IMR-90 (cell line): ENCODE measurements at regions not wholly inside any gene's neighbourhood (a gene's known extent, or its start where the extent isn't known, plus 50 kb on each side); places are given as distances from the start of the nearest gene placed in this dataset.

Source experiments
- ATAC-seq: fragments of 200-7000 bp; cut with Tn5 transposase; 2 replicates; pipeline ENCODE4 v1.9.1; 2020; ENCODE audit warnings: low read depth, mild to moderate bottlenecking, moderate library complexity
- BruUV-seq: library from RNA; stranded (reverse); fragments of 400-500 nt; replicated peaks from 2 replicates; lab custom pipeline; 2021; lab: Mats Ljungman, UMichigan
- CTCF ChIA-PET: fragments of 300-600 bp; formaldehyde crosslinking; extraction: SDS; loops from one replicate; lab custom pipeline; 2021; ENCODE audit warnings: antibody characterized with exemption; lab: Yijun Ruan, JAX
- POLR2A ChIA-PET: fragments of 300-600 bp; sonication (Branson Sonifier 250); formaldehyde crosslinking; loops from one replicate; lab custom pipeline; 2022; ENCODE audit warnings: antibody characterized with exemption; ENCODE audit not compliant: unreplicated experiment; lab: Charles Lee
- DNase-seq: peaks from one replicate; pipeline ENCODE4 v3.0.0; 2013
- H2AFZ ChIP-seq: replicated peaks from 2 replicates; pipeline ENCODE3; 2013; ENCODE audit warnings: low read length, mild to moderate bottlenecking; ENCODE audit not compliant: poor library complexity
- H2AK5ac ChIP-seq: 2 replicates; pipeline ENCODE4 v1.6.1; 2013; ENCODE audit warnings: low read depth, low read length, inconsistent platforms
- H2AK9ac ChIP-seq: replicated peaks from 2 replicates; pipeline ENCODE3; 2013; ENCODE audit warnings: mild to moderate bottlenecking, low read depth, low read length, moderate library complexity; ENCODE audit not compliant: poor library complexity
- H2BK120ac ChIP-seq: 2 replicates; pipeline ENCODE4 v1.6.1; 2013; ENCODE audit warnings: low read depth, low read length, inconsistent platforms
- H2BK15ac ChIP-seq: 3 replicates; pipeline ENCODE4 v1.6.1; 2013; ENCODE audit warnings: low read depth, low read length, inconsistent platforms
- H2BK20ac ChIP-seq: 2 replicates; pipeline ENCODE4 v1.6.1; 2013; ENCODE audit warnings: low read depth, mild to moderate bottlenecking, inconsistent platforms, low read length, moderate library complexity
- H2BK5ac ChIP-seq: 2 replicates; pipeline ENCODE4 v1.6.1; 2013; ENCODE audit warnings: mild to moderate bottlenecking, low read depth, low read length, inconsistent platforms; ENCODE audit not compliant: poor library complexity, severe bottlenecking
- H3K14ac ChIP-seq: replicated peaks from 2 replicates; pipeline ENCODE4 v1.6.1; 2013; ENCODE audit warnings: low read depth, low read length, inconsistent platforms
- H3K18ac ChIP-seq: 2 replicates; pipeline ENCODE4 v1.6.1; 2013; ENCODE audit warnings: low read depth, low read length, control low read depth
- H3K23ac ChIP-seq: 2 replicates; pipeline ENCODE4 v1.6.1; 2013; ENCODE audit warnings: low read depth, low read length, inconsistent platforms
- H3K27ac ChIP-seq: 2 replicates; pipeline ENCODE4 v1.5.1; 2013; ENCODE audit warnings: mild to moderate bottlenecking, control low read depth, low read length; ENCODE audit not compliant: insufficient read depth
- H3K27me3 ChIP-seq: 2 replicates; pipeline ENCODE4 v1.6.1; 2013; ENCODE audit warnings: low read length; ENCODE audit not compliant: control insufficient read depth, insufficient read depth
- H3K36me3 ChIP-seq: 2 replicates; pipeline ENCODE4 v1.6.1; 2013; ENCODE audit warnings: low read length, mixed read lengths; ENCODE audit not compliant: control insufficient read depth, insufficient read depth
- H3K4ac ChIP-seq: 2 replicates; pipeline ENCODE4 v1.6.1; 2013; ENCODE audit warnings: low read depth, low read length, inconsistent platforms
- H3K4me1 ChIP-seq: 2 replicates; pipeline ENCODE4 v1.6.1; 2013; ENCODE audit warnings: low read length, mixed read lengths; ENCODE audit not compliant: control insufficient read depth, insufficient read depth
- H3K4me2 ChIP-seq: 2 replicates; pipeline ENCODE4 v1.6.1; 2013; ENCODE audit warnings: low read depth, mild to moderate bottlenecking, control low read depth, low read length, moderate library complexity
- H3K4me3 ChIP-seq: 2 replicates; pipeline ENCODE4 v1.5.1; 2013; ENCODE audit warnings: low read depth, mild to moderate bottlenecking, control low read depth, low read length, moderate library complexity; ENCODE audit not compliant: insufficient read depth
- H3K56ac ChIP-seq: 2 replicates; pipeline ENCODE4 v1.6.1; 2013; ENCODE audit warnings: low read length, inconsistent platforms; ENCODE audit not compliant: insufficient read depth; ENCODE audit errors: extremely low read depth
- H3K79me1 ChIP-seq, 2 experiments: 2 replicates each; pipeline ENCODE4 v1.6.1; 2013; ENCODE audit warnings: low read length in 2 of 2, inconsistent platforms in 1 of 2, low read depth in 1 of 2
- H3K9ac ChIP-seq: 2 replicates; pipeline ENCODE4 v1.6.1; 2013; ENCODE audit warnings: low read depth, low read length, control low read depth
- H3K9me1 ChIP-seq: 2 replicates; pipeline ENCODE4 v1.6.1; 2013; ENCODE audit warnings: low read length, inconsistent platforms; ENCODE audit not compliant: insufficient read depth
- H3K9me3 ChIP-seq: 2 replicates; pipeline ENCODE4 v1.6.1; 2013; ENCODE audit warnings: low read length; ENCODE audit not compliant: control insufficient read depth, insufficient read depth
- H4K20me1 ChIP-seq: 2 replicates; pipeline ENCODE4 v1.6.1; 2013; ENCODE audit warnings: low read length, inconsistent platforms; ENCODE audit not compliant: insufficient read depth
- H4K5ac ChIP-seq: 2 replicates; pipeline ENCODE4 v1.6.1; 2013; ENCODE audit warnings: mild to moderate bottlenecking, low read depth, low read length, control low read depth
- H4K8ac ChIP-seq, 2 experiments: 2 replicates each; pipeline ENCODE4 v1.6.1; 2013; ENCODE audit warnings: low read depth in 2 of 2, low read length in 2 of 2, control low read depth in 1 of 2, inconsistent platforms in 1 of 2
- H4K91ac ChIP-seq: 2 replicates; pipeline ENCODE4 v1.6.1; 2013; ENCODE audit warnings: low read depth, low read length, inconsistent platforms; ENCODE audit not compliant: insufficient read depth
- BHLHE40 ChIP-seq: fragments of 150-350 bp; IDR thresholded peaks from 2 replicates; pipeline ENCODE4 v1.6.1; 2016; ENCODE audit warnings: mild to moderate bottlenecking, low read depth, low read length
- CEBPB ChIP-seq: IDR thresholded peaks from 2 replicates; pipeline ENCODE4 v1.6.1; 2012; ENCODE audit warnings: low read depth, low read length, improper control_type of control experiment
- CHD1 ChIP-seq: IDR thresholded peaks from 2 replicates; pipeline ENCODE4 v1.6.1; 2012; ENCODE audit warnings: low read depth, low read length, improper control_type of control experiment
- CTCF ChIP-seq: conservative IDR thresholded peaks from 2 replicates; pipeline ENCODE4 v1.5.1; 2012; ENCODE audit warnings: mild to moderate bottlenecking, low read depth, low read length, improper control_type of control experiment
- ELK1 ChIP-seq: fragments of 150-350 bp; IDR thresholded peaks from 2 replicates; pipeline ENCODE4 v1.6.1; 2016; ENCODE audit warnings: low read depth, mild to moderate bottlenecking, low read length, moderate library complexity, borderline replicate concordance
- FOS ChIP-seq: fragments of 150-350 bp; IDR thresholded peaks from 2 replicates; pipeline ENCODE4 v1.6.1; 2016; ENCODE audit warnings: low read depth, low read length
- MAFK ChIP-seq: IDR thresholded peaks from 2 replicates; pipeline ENCODE4 v1.6.1; 2012; ENCODE audit warnings: low read depth, low read length, improper control_type of control experiment
- MAZ ChIP-seq: IDR thresholded peaks from 2 replicates; pipeline ENCODE4 v1.6.1; 2012; ENCODE audit warnings: low read depth, mild to moderate bottlenecking, low read length, improper control_type of control experiment, moderate library complexity, borderline replicate concordance
- MXI1 ChIP-seq: IDR thresholded peaks from 2 replicates; pipeline ENCODE4 v1.6.1; 2012; ENCODE audit warnings: low read depth, mild to moderate bottlenecking, low read length, moderate library complexity, borderline replicate concordance
- NFE2L2 ChIP-seq: fragments of 150-350 bp; IDR thresholded peaks from 2 replicates; pipeline ENCODE4 v1.6.1; 2016; ENCODE audit warnings: low read depth, mild to moderate bottlenecking, low read length
- POLR2A ChIP-seq: IDR thresholded peaks from 2 replicates; pipeline ENCODE4 v1.6.1; 2012; ENCODE audit warnings: mild to moderate bottlenecking, low read depth, low read length
- RAD21 ChIP-seq: IDR thresholded peaks from 2 replicates; pipeline ENCODE4 v1.6.1; 2012; ENCODE audit warnings: low read length, improper control_type of control experiment
- RCOR1 ChIP-seq: IDR thresholded peaks from 2 replicates; pipeline ENCODE4 v1.6.1; 2012; ENCODE audit warnings: mild to moderate bottlenecking, low read length, improper control_type of control experiment; ENCODE audit not compliant: insufficient replicate concordance
- RFX5 ChIP-seq: IDR thresholded peaks from 2 replicates; pipeline ENCODE4 v1.8.0; 2012; ENCODE audit warnings: low read depth, mild to moderate bottlenecking, low read length, moderate library complexity
- SMC3 ChIP-seq: fragments of 150-350 bp; IDR thresholded peaks from 2 replicates; pipeline ENCODE4 v1.6.1; 2016; ENCODE audit warnings: low read depth, mild to moderate bottlenecking, antibody characterized with exemption, low read length, moderate library complexity
- USF2 ChIP-seq: fragments of 150-350 bp; IDR thresholded peaks from 2 replicates; pipeline ENCODE4 v1.6.1; 2017; ENCODE audit warnings: mild to moderate bottlenecking, antibody characterized with exemption, low read length, low read depth
- WGBS, 2 experiments: methylation state at CpG; one replicate each; pipeline versions ENCODE4 v1.1.5 to v1.1.7; 2013; ENCODE audit warnings: missing lambda C conversion rate in 2 of 2; ENCODE audit not compliant: insufficient read length in 1 of 2; ENCODE audit errors: extremely low coverage in 2 of 2; 5-methylcytosine and 5-hydroxymethylcytosine counted together
- dilution Hi-C: fragments of 300-500 bp; cut with HindIII; formaldehyde crosslinking; loops from one replicate; pipeline ENCODE4 v1.14.3; 2018; ENCODE audit warnings: low sequenced_read_pairs; ENCODE audit not compliant: unreplicated experiment
- in situ Hi-C: fragments of 300-500 bp; cut with MboI; formaldehyde crosslinking; loops from 3 replicates; pipeline ENCODE4 v1.14.3; 2019; ENCODE audit warnings: low sequenced_read_pairs, inconsistent platforms, mixed read lengths
- intact Hi-C: fragments of 100-400 bp; cut with micrococcal nuclease; formaldehyde crosslinking; loops from 2 replicates; pipeline ENCODE4 v1.10.0; 2022

- ChIA-PET CTCF (interaction anchor here (0.6 kb wide), 1 partner anchor 296 kb away, joined by 3 read pairs; no protein-coding TSS in a partner anchor), POLR2A (no interaction called here)
- no peaks in the 10 kb centered on the region for H3K9me3 ChIP-seq
- no peaks in the 10 kb centered on the region for H3K4me1 ChIP-seq
- no peak overlapping the region for H2BK120ac ChIP-seq
- H4K91ac ChIP-seq: no peak overlapping the region
- no peak overlapping the region for H2AFZ ChIP-seq
- in situ Hi-C loops: no loop called here
- no TSS peak for BruUV-seq
- dilution Hi-C loops: no loop called here
- H3K27ac ChIP-seq: no peak overlapping the region
- H3K14ac ChIP-seq: no peak overlapping the region
- H3K56ac ChIP-seq: no peak overlapping the region
- no peak overlapping the region for H3K4me2 ChIP-seq
- H3K79me1 ChIP-seq: no peaks in the 10 kb centered on the region
- H3K4ac ChIP-seq: no peak overlapping the region
- no peak overlapping the region for H3K9ac ChIP-seq
- no peak overlapping the region for H4K8ac ChIP-seq
- TF ChIP-seq CHD1 (no peak), CTCF (no peak), RAD21 (no peak), FOS (no peak), MAZ (no peak), USF2 (no peak), RCOR1 (no peak), POLR2A (no peak), ELK1 (no peak), MXI1 (no peak), MAFK (no peak), NFE2L2 (no peak), RFX5 (no peak), BHLHE40 (no peak), SMC3 (no peak), CEBPB (no peak)
- no peak overlapping the region for H4K5ac ChIP-seq
- no peaks in the 10 kb centered on the region for H3K27me3 ChIP-seq
- DNase-seq: no peak
- no peak overlapping the region for H3K18ac ChIP-seq
- no peak overlapping the region for H2BK20ac ChIP-seq
- H3K4me3 ChIP-seq: no peak overlapping the region
- H3K36me3 ChIP-seq: no peaks in the 10 kb centered on the region
- no peaks in the 10 kb centered on the region for H3K9me1 ChIP-seq
- H2AK9ac ChIP-seq: no peak overlapping the region
- WGBS, 2 experiments: no CpG with 5 or more reads among the region's 5 CpGs
- no peak overlapping the region for H2BK15ac ChIP-seq
- intact Hi-C loops: no loop called here
- H2BK5ac ChIP-seq: no peak overlapping the region
- no peak for ATAC-seq
- H3K23ac ChIP-seq: no peak overlapping the region
- H2AK5ac ChIP-seq: no peak overlapping the region
- no peaks in the 10 kb centered on the region for H4K20me1 ChIP-seq
These were observed 131.3 kb upstream of the CCDC180 start for GRCh38 chr9:97176206-97176605.
